ENCODE measurements at regions not wholly inside any gene's neighbourhood (a gene's known extent, or its start where the extent isn't known, plus 50 kb on each side); places are given as distances from the start of the nearest gene placed in this dataset.
"Not testable (repeated sequence)": the region's sequence is repeated elsewhere in the genome, so short reads cannot be mapped to it uniquely, and the experiment has no call there.

GRCh38 chr13:44784708-44785080, 204.6 kb downstream of the NUFIP1 start:
- no peaks in the 10 kb centered on the region for H3K27me3 ChIP-seq (replicated peaks; ENCODE audit: control insufficient read depth, insufficient read depth, low read length)
- DNase-seq (ENCODE audit: extremely low read depth, insufficient read length): no peak
- no peak for TF ChIP-seq CTCF (IDR thresholded peaks at IDR 0.05; ENCODE audit: insufficient read depth, low read length, poor library complexity, severe bottlenecking)
- no peak overlapping the region for H3K4me3 ChIP-seq (replicated peaks; ENCODE audit: low read depth, low read length)
- H3K36me3 ChIP-seq (ENCODE audit: control insufficient read depth, insufficient read depth, low read length): no peaks in the 10 kb centered on the region

- TF ChIP-seq CTCF (IDR thresholded peaks at IDR 0.05; ENCODE audit: insufficient read depth, low read length, poor library complexity, severe bottlenecking): no peak
- DNase-seq (ENCODE audit: extremely low read depth, insufficient read length): no peak
These were observed 205.1 kb downstream of the NUFIP1 start for GRCh38 chr13:44783994-44784707.

GRCh38 chr13:44780591-44781280, 204.6 kb upstream of the TSC22D1 start:
- no peak for TF ChIP-seq CTCF (IDR thresholded peaks at IDR 0.05; ENCODE audit: insufficient read depth, low read length, poor library complexity, severe bottlenecking)
- DNase-seq (ENCODE audit: extremely low read depth, insufficient read length): no peak
- Histone ChIP-seq H3K4me3 (replicated peaks; ENCODE audit: low read depth, low read length) (no peak overlapping the region), H3K27me3 (replicated peaks; ENCODE audit: control insufficient read depth, insufficient read depth, low read length) (no peaks in the 10 kb centered on the region), H3K36me3 (ENCODE audit: control insufficient read depth, insufficient read depth, low read length) (no peaks in the 10 kb centered on the region)

More at GRCh38 chr13:44783994-44784707, 205.1 kb downstream of the NUFIP1 start:
- Histone ChIP-seq H3K4me3 (replicated peaks; ENCODE audit: low read depth, low read length) (no peak overlapping the region), H3K36me3 (ENCODE audit: control insufficient read depth, insufficient read depth, low read length) (no peaks in the 10 kb centered on the region), H3K27me3 (replicated peaks; ENCODE audit: control insufficient read depth, insufficient read depth, low read length) (no peaks in the 10 kb centered on the region)

GRCh38 chr13:44778761-44779484, 202.8 kb upstream of the TSC22D1 start:
- no peaks in the 10 kb centered on the region for H3K27me3 ChIP-seq (replicated peaks; ENCODE audit: control insufficient read depth, insufficient read depth, low read length)
- no peak overlapping the region for H3K4me3 ChIP-seq (replicated peaks; ENCODE audit: low read depth, low read length)
- DNase-seq (ENCODE audit: extremely low read depth, insufficient read length): no peak
- no peaks in the 10 kb centered on the region for H3K36me3 ChIP-seq (ENCODE audit: control insufficient read depth, insufficient read depth, low read length)
- no peak for TF ChIP-seq CTCF (IDR thresholded peaks at IDR 0.05; ENCODE audit: insufficient read depth, low read length, poor library complexity, severe bottlenecking)

- H3K27me3 ChIP-seq (replicated peaks; ENCODE audit: control insufficient read depth, insufficient read depth, low read length); H3K36me3 ChIP-seq (ENCODE audit: control insufficient read depth, insufficient read depth, low read length); DNase-seq (ENCODE audit: extremely low read depth, insufficient read length); H3K4me3 ChIP-seq (replicated peaks; ENCODE audit: low read depth, low read length): not testable (repeated sequence)
These were observed 199.2 kb upstream of the TSC22D1 start for GRCh38 chr13:44775290-44775689.

GRCh38 chr13:44770951-44771350, 194.8 kb upstream of the TSC22D1 start:
- Histone ChIP-seq H3K36me3 (ENCODE audit: control insufficient read depth, insufficient read depth, low read length) (no peaks in the 10 kb centered on the region), H3K27me3 (replicated peaks; ENCODE audit: control insufficient read depth, insufficient read depth, low read length) (no peaks in the 10 kb centered on the region), H3K4me3 (replicated peaks; ENCODE audit: low read depth, low read length) (no peak overlapping the region)
- no peak for DNase-seq (ENCODE audit: extremely low read depth, insufficient read length)
- TF ChIP-seq CTCF (IDR thresholded peaks at IDR 0.05; ENCODE audit: insufficient read depth, low read length, poor library complexity, severe bottlenecking): no peak

Data from GM06990 (cell line).